PFSK-1 (cell line): ENCODE measurements at regions not wholly inside any gene's neighbourhood (a gene's known extent, or its start where the extent isn't known, plus 50 kb on each side); places are given as distances from the start of the nearest gene placed in this dataset.

ENCODE experiments used
- FOXP2 ChIP-seq: optimal IDR thresholded peaks from 2 replicates; pipeline ENCODE3; 2011; ENCODE audit warnings: borderline replicate concordance, control low read depth, inconsistent platforms; ENCODE audit not compliant: insufficient read depth; ENCODE audit errors: extremely low read length, extremely low read depth
- POLR2AphosphoS5 ChIP-seq: IDR thresholded peaks from 2 replicates; pipeline ENCODE4 v1.6.1; 2012; ENCODE audit warnings: low read depth, mild to moderate bottlenecking, control low read depth, low read length, moderate library complexity
- SIN3A ChIP-seq: IDR thresholded peaks from 2 replicates; pipeline ENCODE4 v1.6.1; 2012; ENCODE audit warnings: mild to moderate bottlenecking, low read length, moderate library complexity, borderline replicate concordance; ENCODE audit not compliant: insufficient read depth
- TAF1 ChIP-seq: IDR thresholded peaks from 2 replicates; pipeline ENCODE4 v1.6.1; 2012; ENCODE audit warnings: low read length, control low read depth, borderline replicate concordance; ENCODE audit not compliant: insufficient read depth
- TF ChIP-seq, protein P1 (sequence below), 2 experiments: IDR thresholded peaks; 2 replicates each; pipeline versions ENCODE4 v1.6.1 to v1.8.0; 2011 to 2012; ENCODE audit warnings: low read depth in 2 of 2, low read length in 2 of 2, control low read depth in 1 of 2, inconsistent platforms in 1 of 2, mild to moderate bottlenecking in 1 of 2, moderate library complexity in 1 of 2; ENCODE audit not compliant: insufficient read depth in 1 of 2

DNA sequence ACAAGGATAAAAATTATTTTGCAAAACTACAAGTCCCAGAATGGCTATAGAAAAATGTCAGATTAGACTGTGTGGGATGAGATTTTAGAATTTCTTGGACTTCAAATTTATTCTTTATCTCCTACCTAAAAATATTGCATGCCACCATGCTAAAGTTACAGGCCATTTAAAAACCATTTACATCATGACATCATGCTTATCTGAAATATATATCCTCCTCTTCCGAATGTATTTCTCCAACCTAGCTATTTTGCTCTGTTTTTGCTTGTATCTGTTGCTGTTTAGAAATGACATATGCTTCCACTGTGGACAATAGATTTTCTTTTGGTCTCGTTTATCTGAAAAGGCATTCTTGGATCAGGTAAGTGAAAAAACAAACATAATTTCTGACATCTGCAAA, 471.7 kb downstream of the LRFN5 start:
- no peak for TF ChIP-seq TAF1
- TF ChIP-seq SIN3A, result no peak
- TF ChIP-seq POLR2AphosphoS5, result no peak
- TF ChIP-seq FOXP2, result no peak
- TF ChIP-seq, protein P1, sequence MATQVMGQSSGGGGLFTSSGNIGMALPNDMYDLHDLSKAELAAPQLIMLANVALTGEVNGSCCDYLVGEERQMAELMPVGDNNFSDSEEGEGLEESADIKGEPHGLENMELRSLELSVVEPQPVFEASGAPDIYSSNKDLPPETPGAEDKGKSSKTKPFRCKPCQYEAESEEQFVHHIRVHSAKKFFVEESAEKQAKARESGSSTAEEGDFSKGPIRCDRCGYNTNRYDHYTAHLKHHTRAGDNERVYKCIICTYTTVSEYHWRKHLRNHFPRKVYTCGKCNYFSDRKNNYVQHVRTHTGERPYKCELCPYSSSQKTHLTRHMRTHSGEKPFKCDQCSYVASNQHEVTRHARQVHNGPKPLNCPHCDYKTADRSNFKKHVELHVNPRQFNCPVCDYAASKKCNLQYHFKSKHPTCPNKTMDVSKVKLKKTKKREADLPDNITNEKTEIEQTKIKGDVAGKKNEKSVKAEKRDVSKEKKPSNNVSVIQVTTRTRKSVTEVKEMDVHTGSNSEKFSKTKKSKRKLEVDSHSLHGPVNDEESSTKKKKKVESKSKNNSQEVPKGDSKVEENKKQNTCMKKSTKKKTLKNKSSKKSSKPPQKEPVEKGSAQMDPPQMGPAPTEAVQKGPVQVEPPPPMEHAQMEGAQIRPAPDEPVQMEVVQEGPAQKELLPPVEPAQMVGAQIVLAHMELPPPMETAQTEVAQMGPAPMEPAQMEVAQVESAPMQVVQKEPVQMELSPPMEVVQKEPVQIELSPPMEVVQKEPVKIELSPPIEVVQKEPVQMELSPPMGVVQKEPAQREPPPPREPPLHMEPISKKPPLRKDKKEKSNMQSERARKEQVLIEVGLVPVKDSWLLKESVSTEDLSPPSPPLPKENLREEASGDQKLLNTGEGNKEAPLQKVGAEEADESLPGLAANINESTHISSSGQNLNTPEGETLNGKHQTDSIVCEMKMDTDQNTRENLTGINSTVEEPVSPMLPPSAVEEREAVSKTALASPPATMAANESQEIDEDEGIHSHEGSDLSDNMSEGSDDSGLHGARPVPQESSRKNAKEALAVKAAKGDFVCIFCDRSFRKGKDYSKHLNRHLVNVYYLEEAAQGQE (IDR thresholded peaks at IDR 0.05; ENCODE audit: insufficient read depth in 1 of 2, low read depth in 2 of 2, low read length in 2 of 2), result no peak

DNA sequence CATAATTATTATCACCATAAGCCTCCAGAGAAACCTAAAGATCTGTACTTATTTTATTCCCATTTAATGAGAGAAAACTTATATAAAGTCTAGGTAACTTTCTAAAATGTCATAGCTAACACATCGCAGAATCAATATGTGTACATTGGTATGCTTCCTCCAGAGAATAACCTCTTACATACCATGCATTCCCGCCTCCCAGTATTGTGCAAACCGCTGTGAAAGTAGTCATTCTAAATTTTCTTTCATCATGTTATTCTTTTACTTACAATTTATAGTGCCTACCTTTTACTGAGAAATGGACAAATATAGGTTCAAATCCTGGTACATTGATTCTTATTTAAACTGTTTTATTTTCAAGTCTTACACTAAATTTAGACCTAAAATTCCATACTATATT, 463.4 kb downstream of the LRFN5 start:
- TF ChIP-seq POLR2AphosphoS5, result no peak
- TF ChIP-seq SIN3A, result no peak
- TF ChIP-seq, protein P1 (IDR thresholded peaks at IDR 0.05; ENCODE audit: insufficient read depth in 1 of 2, low read depth in 2 of 2, low read length in 2 of 2), result no peak
- no peak for TF ChIP-seq FOXP2
- TF ChIP-seq TAF1, result no peak

DNA sequence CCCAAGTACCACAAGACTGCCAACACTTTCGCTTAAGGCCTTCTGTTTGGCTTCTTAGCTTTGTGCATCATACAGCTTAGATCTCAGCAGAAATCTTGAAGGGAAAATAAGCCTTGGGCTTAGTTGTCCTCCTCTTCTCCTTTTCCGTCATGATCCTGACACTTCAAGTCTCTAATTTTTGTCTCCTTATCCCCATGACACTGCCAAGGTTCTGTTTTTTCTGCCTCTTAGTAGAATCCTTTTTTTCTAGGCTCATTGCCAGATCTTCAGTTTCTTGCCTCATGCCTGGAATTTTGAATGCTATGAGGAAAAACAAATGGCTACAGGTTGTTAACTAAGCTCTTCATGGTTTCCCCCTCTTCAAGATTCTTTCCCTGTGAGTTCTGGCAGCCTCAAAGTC, 450.4 kb downstream of the LRFN5 start:
- TF ChIP-seq SIN3A (no peak), FOXP2 (no peak), TAF1 (no peak), POLR2AphosphoS5 (no peak)
- TF ChIP-seq, protein P1 (IDR thresholded peaks at IDR 0.05; ENCODE audit: insufficient read depth in 1 of 2, low read depth in 2 of 2, low read length in 2 of 2), result no peak

DNA sequence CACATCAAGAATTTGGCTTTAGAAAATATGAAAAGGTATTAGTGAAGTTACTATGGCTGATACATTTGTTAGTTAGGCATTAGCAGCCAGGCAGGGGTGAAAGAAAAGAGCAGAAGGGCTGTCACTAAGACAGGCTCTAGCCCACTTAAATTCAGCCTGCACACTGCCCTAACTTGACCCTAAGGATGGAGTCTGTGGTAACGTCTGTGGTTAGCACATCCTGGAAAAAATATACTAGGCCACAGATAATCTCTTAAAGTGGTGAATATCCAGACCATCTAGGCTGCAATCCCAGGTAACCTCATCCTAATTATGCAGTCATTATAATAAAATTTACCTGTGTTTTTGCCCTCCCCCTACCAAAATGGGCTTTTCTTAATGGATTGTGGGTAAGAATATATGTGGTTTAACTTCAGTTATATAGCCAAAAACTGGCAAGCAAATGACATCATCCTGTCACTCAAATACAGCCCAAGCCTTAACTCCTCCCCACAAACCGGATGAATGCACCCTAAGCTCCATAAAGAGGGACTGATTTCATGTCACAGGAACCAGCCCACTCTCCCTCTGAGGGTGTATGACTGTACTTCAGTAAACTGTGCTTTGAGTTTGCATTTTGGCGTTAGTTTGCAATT, 440.9 kb downstream of the LRFN5 start:
- TF ChIP-seq TAF1, result no peak
- TF ChIP-seq FOXP2, result no peak
- no peak for TF ChIP-seq SIN3A
- TF ChIP-seq POLR2AphosphoS5, result no peak
- TF ChIP-seq, protein P1 (IDR thresholded peaks at IDR 0.05; ENCODE audit: insufficient read depth in 1 of 2, low read depth in 2 of 2, low read length in 2 of 2), result no peak

DNA sequence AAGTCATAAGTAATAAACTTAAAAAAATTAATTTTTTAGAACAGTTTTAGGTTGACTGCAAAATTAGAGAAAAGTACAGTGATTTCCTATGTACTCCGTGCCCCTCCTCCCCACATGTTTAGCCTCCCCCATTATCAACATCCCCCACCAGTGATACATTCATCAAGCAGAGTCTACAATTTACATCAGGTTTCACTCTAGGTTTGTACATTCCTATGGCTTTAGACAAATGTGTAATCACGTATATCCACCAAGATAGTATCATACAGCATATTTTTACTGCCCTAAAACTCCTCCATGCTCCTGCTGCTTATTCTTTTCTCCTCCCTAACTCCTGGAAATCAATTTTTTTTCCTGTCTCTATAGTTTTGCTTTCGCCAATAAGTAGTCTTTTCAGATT, 438.7 kb downstream of the LRFN5 start:
- TF ChIP-seq POLR2AphosphoS5 (no peak), TAF1 (no peak), SIN3A (no peak), FOXP2 (no peak)
- TF ChIP-seq, protein P1 (IDR thresholded peaks at IDR 0.05; ENCODE audit: insufficient read depth in 1 of 2, low read depth in 2 of 2, low read length in 2 of 2), result no peak
